Hippocampal formation (tissue), 2 donors: ENCODE measurements at regions not wholly inside any gene's neighbourhood (a gene's known extent, or its start where the extent isn't known, plus 50 kb on each side); places are given as distances from the start of the nearest gene placed in this dataset.
"Not testable (repeated sequence)": the region's sequence is repeated elsewhere in the genome, so short reads cannot be mapped to it uniquely, and the experiment has no call there.

ENCODE experiments used
- DNase-seq, 2 donors: peaks; one replicate each; lab custom pipeline; 2025; lab: John Stamatoyannopoulos, UW

GRCh38 chr13:82963226-82964099 lies 918.8 kb downstream of the SLITRK1 start:
- no peak for DNase-seq

DNA sequence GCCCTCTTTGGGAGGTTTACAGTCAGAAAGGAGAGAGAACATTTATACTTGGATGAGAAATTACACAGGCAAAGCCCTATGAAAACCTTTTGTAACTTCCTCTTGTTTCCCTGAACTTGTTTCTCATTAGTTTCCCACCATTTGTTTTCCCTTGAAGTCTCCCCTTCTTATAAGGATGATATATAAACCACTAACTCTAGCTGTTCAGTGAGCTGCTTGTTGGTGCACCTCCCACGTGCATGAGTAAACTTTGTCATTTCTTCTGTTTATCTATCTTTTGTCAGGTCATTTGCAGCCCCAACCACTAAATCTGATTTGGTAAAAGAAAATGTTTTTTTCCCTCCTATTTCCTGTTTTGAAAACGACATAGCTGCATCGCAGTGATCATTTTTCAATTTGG lies 919.9 kb downstream of the SLITRK1 start:
- no peak for DNase-seq

- no peak for DNase-seq
Measured at GRCh38 chr13:82961757-82962156, 920.5 kb downstream of the SLITRK1 start.

GRCh38 chr13:82952336-82952735 lies 929.9 kb downstream of the SLITRK1 start:
- not testable (repeated sequence) for DNase-seq

DNA sequence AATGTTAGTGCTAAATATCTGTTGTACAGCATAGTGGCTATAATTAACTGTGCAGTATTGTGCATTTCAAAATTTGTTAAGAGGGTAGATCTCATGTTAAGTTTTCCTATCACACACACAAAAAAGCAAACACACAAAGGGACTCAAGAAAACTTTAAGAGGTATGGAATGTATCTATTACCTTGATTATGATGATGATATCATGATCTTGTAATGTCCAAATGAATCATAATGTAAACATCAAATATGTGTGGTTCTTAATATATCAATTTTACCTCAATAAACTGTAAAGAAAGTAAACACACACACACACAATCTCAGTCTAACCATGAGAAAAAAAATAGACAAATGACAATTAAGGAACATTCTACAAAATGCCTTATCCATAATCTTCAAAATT lies 934.6 kb downstream of the SLITRK1 start:
- DNase-seq, result no peak

DNA sequence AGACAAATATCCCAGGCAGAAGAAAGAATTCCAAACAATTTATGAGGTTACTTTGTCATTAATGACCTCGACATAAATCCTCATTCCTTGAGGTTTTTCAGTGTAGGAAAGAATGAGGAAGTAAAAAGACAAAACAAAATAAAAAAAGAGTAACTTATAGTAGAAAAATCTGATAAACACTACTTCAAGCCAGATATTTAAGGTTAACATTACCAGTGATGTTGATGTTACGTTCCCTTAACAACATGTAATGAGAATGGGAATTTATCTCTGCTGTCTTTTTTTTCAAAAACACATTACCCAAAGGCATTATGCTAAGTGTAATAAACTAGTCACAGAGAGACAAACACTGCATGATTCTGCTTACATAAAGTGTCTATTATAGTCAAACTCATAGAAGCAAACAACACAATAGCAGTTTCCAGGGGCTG lies 935.1 kb downstream of the SLITRK1 start:
- no peak for DNase-seq

DNA sequence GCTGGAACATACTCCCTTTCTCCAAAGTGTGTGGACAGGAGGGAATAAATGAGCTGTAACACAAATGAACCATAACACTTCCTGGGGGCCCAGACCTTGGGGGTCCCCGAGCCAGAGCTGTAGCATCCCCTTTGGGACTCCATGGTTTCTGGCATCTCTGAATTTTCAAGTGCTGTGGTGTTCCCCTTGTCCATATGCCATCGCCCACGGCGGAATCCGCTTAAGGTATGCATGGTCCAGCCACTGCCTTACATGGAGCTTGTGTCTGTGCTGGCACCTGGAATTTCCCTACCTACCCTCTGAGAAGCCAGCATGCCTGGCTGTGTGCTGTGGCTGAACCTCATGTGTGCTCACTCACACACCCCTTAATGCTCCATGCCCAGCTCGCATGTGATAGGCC lies 943.6 kb downstream of the SLITRK1 start:
- no peak for DNase-seq

DNA sequence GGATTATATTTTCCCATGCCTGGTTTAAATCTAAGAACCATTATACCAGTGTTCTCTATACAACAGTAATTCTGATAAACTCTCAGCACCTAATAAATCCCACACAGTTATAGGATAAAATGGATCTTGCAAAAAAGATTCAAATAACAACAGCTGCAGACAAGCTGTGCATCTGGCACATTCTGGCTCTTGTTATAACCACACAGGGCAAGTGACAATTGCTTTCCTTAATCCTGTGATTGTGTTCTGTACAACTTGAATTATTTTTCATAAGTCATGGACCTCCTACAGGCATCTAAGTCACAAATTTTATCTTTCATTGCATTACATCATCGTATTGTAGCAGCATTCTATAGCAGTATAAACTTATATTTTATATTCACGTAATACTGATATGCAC lies 948.3 kb downstream of the SLITRK1 start:
- DNase-seq, result no peak

DNA sequence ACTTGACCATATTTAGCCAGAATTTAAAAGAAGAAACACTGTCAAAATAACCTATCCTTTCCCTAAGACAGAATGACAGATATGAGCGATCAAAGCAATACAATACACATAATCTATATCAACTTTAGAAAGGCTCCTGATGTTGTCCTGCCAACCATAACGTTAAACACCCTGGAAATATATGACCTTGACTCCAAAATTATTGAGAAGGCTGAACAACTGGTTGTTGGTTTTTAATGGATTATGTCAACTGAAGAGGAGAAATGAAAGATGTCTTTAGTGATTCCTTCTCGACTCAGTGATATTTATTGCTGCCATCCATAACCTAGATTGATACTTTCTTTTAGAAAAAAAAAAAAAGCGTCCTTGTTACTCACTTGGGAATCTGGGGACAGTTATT lies 957.2 kb downstream of the SLITRK1 start:
- DNase-seq, result no peak

GRCh38 chr13:82917984-82918383 lies 964.3 kb downstream of the SLITRK1 start:
- DNase-seq, result no peak

- DNase-seq, result no peak
Measured at GRCh38 chr13:82912564-82912963, 969.7 kb downstream of the SLITRK1 start.

DNA sequence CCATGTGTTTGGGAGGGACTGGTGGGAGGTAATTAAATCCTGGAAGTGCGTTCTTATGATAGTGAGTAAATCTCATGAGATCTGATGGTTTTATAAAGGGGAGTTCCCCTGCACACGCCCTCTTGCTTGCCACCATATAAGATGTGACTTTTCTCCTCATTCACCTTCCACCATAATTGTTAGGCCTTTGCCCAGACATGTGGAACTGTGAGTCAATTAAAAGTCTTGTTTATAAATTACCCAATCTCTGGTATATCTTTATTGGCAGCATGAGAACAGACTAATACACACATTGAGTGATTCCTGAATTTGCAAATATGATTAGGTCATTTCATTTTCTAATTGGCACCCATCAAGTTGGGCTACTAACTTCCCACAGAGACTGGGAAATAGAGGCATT lies 977.2 kb downstream of the SLITRK1 start:
- DNase-seq, result no peak

DNA sequence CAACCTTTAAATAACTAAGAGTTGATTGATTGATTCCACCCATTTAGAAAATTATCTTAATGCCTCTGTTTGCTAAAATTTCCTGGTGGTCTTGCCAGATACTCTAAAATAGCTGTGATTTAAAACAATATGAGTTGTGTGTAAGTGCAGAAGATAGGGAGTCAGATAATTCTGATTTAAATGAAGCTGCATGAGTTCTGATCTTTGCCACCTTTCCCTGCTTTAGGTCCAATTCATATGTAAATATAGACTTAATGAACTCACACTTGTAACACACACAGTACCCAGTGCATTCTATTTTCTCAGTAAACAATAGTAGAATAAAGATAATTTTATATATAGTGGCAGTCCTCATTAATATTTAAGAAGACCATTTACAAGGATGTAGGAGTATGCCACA lies 981.8 kb downstream of the SLITRK1 start:
- DNase-seq, result no peak

GRCh38 chr13:82898586-82898985 lies 983.7 kb downstream of the SLITRK1 start:
- no peak for DNase-seq

DNA sequence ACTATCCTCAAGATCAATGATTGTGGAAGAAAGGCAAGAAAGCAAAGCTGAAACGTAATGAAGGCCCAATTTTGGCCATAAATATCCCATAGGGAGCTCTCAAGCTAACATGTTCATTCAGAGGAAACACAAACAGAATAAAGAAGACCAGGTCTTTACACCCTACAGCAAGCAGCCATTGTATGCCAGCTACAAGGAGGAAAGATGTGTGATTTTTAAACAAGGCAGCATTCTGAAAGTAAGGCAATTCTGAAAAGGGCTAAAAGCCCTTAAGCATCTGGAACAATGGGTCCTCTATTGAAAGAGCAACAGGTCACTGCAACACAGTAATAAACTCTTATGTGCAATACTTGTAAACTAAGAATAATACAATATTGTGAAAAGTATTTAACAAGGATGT lies 1002.4 kb downstream of the SLITRK1 start:
- DNase-seq, result no peak

- DNase-seq, result no peak
Measured at GRCh38 chr13:82878536-82878935, 1003.7 kb downstream of the SLITRK1 start.

DNA sequence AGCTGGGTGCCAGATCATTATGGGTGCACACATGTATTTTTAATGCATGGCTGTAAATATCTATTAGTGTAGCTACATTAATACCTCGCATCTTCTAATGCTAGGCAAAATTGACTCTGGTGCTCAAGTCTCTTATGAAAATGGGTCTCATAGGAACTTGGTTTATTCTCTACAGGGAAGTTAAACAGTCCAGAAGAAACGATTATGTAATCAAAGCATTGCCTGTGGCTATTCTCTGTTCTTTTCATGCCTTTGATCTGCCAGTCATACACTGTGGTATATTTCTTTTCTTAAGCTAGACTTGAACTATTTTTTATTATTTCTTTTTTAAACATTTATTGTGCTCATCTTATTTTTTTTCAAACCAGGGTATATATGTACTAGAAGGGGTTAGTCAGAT lies 1015.0 kb downstream of the SLITRK1 start:
- no peak for DNase-seq

DNA sequence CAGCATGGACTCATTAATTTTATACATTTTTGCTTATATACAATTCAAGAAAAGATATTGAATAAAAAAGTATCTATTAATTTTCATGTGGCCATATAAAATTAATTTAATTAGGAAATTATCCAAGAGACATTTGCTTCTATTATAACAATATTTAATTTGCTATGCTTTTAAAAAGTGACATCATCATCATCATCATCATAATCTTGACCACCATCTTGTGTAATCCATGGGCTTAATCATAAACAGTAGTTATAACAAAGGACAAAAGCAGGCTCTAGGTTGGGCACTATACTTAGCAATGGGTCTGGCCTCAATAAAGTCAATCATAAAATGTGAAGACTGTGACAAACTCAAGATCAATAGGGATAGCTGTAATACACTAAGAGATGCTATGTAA lies 1031.6 kb downstream of the SLITRK1 start:
- no peak for DNase-seq

- no peak for DNase-seq
Measured at GRCh38 chr13:82848766-82849165, 1033.5 kb downstream of the SLITRK1 start.

DNA sequence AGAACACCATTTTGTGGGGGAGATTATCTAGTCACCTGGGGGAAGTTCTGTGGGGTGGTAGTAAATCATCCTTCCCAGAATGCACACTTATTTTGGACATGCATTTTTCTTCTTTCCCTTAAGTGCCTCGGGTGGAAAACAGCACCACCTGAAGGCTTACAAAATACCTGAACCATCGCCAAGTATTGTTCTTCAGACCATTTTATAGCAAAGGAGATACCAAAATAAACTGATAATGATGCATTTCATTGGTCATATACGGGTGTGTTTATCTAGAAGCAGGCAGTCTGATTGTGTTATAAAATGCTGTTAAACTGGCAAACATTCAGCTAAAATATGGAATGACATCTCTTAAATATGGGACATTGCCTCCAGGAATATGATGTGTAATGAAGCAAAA lies 1034.7 kb downstream of the SLITRK1 start:
- no peak for DNase-seq

DNA sequence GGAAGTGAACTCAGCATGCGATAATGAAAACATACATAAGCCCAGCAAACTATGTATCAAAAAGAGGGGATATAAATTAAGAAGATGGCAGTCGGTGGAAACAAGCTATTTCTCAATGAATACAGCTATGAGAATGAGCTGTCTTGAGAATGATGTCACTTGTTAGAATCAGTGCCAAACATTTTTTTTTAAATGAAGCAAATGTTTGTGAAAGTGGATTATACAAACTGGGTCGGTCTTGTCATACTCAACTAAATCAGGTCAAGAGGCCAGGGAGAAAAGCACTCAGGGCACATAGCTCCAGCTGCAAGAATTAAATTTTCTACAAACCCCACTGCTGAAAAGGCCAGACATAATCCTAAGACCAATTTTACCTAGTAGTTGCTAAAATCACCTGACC lies 1048.4 kb downstream of the SLITRK1 start:
- no peak for DNase-seq

GRCh38 chr13:82829040-82829439 lies 1053.2 kb downstream of the SLITRK1 start:
- DNase-seq, result no peak

GRCh38 chr13:82827724-82828123 lies 1054.5 kb downstream of the SLITRK1 start:
- no peak for DNase-seq

GRCh38 chr13:82822935-82823334 lies 1059.3 kb downstream of the SLITRK1 start:
- DNase-seq, result no peak
